Stimulated activated CD8-positive, alpha-beta memory T cell treated with anti-CD3 and anti-CD28 coated beads, Interleukin-2, amount 100 ng/mL, for 48 hours (primary cell): ENCODE measurements at regions not wholly inside any gene's neighbourhood (a gene's known extent, or its start where the extent isn't known, plus 50 kb on each side); places are given as distances from the start of the nearest gene placed in this dataset.

Source experiments
- DNase-seq, 2 donors: peaks; one replicate each; pipeline ENCODE4 v3.0.0-alpha.2; 2020; ENCODE audit warnings: low read depth in 2 of 2

- DNase-seq = no peak
Observed at GRCh38 chr16:6143020-6143419, 1045.4 kb upstream of the EEF2KMT start.

GRCh38 chr16:6133009-6133557 lies 1035.5 kb upstream of the EEF2KMT start:
- DNase-seq = no peak

- no peak for DNase-seq
Observed at GRCh38 chr16:6132121-6132520, 1034.5 kb upstream of the EEF2KMT start.

GRCh38 chr16:6131526-6132050 lies 1034.0 kb upstream of the EEF2KMT start:
- no peak for DNase-seq

GRCh38 chr16:6125483-6126259 lies 1028.1 kb upstream of the EEF2KMT start:
- DNase-seq = no peak

GRCh38 chr16:6124136-6124535 lies 1026.5 kb upstream of the EEF2KMT start:
- DNase-seq = no peak

- DNase-seq = no peak
Observed at GRCh38 chr16:6122401-6122800, 1024.8 kb upstream of the EEF2KMT start.

GRCh38 chr16:6114691-6115090 lies 1017.1 kb upstream of the EEF2KMT start:
- no peak for DNase-seq

GRCh38 chr16:6113749-6114148 lies 1016.2 kb upstream of the EEF2KMT start:
- DNase-seq = no peak

- no peak for DNase-seq
Observed at GRCh38 chr16:6112700-6113099, 1015.1 kb upstream of the EEF2KMT start.

GRCh38 chr16:6111390-6111789 lies 1013.8 kb upstream of the EEF2KMT start:
- DNase-seq = no peak

- no peak for DNase-seq
Observed at GRCh38 chr16:6110346-6110745, 1012.8 kb upstream of the EEF2KMT start.

- no peak for DNase-seq
Observed at GRCh38 chr16:6106061-6106460, 1008.5 kb upstream of the EEF2KMT start.

GRCh38 chr16:6105115-6105514 lies 1007.5 kb upstream of the EEF2KMT start:
- DNase-seq = no peak

- DNase-seq = no peak
Observed at GRCh38 chr16:6104428-6104827, 1006.8 kb upstream of the EEF2KMT start.

- DNase-seq = no peak
Observed at GRCh38 chr16:6103561-6103960, 1006.0 kb upstream of the EEF2KMT start.

- no peak for DNase-seq
Observed at GRCh38 chr16:6099102-6099501, 1001.5 kb upstream of the EEF2KMT start.

- no peak for DNase-seq
Observed at GRCh38 chr16:6096931-6097670, 999.5 kb upstream of the EEF2KMT start.

- DNase-seq = no peak
Observed at GRCh38 chr16:6095414-6095813, 997.8 kb upstream of the EEF2KMT start.

- DNase-seq = no peak
Observed at GRCh38 chr16:6091021-6091420, 993.4 kb upstream of the EEF2KMT start.

- peak in 1 of 2 donors; percentile 11 for DNase-seq
Observed at GRCh38 chr16:6081320-6081976, 983.9 kb upstream of the EEF2KMT start.

GRCh38 chr16:6076631-6077030 lies 979.0 kb upstream of the EEF2KMT start:
- no peak for DNase-seq
